22Rv1 (cell line): ENCODE measurements at regions not wholly inside any gene's neighbourhood (a gene's known extent, or its start where the extent isn't known, plus 50 kb on each side); places are given as distances from the start of the nearest gene placed in this dataset.

ENCODE experiments used
- ZFX ChIP-seq: fragments of 450-650 bp; IDR thresholded peaks from 2 replicates; pipeline ENCODE4 v1.6.1; 2017; ENCODE audit warnings: antibody characterized with exemption, borderline replicate concordance
- TF ChIP-seq, protein P1 (sequence below): fragments of 450-650 bp; IDR thresholded peaks from 2 replicates; pipeline ENCODE4 v1.5.1; 2017; ENCODE audit warnings: mild to moderate bottlenecking

DNA sequence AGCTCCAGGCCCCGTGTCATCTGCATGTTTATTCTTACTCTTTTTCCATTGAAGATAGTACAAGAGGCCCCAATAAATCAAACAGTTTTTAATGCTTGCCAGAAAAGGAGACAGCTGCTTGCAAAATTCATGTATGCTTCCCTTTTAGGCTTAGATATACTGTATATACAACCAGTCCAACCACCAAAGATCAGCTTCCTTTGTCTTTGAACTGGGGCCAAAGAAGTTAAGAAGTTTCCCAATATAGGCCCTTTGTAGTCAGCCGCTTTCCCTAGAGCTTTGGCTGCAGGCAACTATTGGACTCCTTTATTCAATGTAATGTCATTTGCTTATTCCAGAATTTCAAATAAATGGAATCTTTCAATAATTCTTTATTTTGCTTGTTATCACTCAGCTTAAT, 1395.0 kb downstream of the GATA3 start:
- TF ChIP-seq, protein P1, sequence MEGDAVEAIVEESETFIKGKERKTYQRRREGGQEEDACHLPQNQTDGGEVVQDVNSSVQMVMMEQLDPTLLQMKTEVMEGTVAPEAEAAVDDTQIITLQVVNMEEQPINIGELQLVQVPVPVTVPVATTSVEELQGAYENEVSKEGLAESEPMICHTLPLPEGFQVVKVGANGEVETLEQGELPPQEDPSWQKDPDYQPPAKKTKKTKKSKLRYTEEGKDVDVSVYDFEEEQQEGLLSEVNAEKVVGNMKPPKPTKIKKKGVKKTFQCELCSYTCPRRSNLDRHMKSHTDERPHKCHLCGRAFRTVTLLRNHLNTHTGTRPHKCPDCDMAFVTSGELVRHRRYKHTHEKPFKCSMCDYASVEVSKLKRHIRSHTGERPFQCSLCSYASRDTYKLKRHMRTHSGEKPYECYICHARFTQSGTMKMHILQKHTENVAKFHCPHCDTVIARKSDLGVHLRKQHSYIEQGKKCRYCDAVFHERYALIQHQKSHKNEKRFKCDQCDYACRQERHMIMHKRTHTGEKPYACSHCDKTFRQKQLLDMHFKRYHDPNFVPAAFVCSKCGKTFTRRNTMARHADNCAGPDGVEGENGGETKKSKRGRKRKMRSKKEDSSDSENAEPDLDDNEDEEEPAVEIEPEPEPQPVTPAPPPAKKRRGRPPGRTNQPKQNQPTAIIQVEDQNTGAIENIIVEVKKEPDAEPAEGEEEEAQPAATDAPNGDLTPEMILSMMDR = no peak
- no peak for TF ChIP-seq ZFX
